ENCODE measurements at regions not wholly inside any gene's neighbourhood (a gene's known extent, or its start where the extent isn't known, plus 50 kb on each side); places are given as distances from the start of the nearest gene placed in this dataset.

DNA sequence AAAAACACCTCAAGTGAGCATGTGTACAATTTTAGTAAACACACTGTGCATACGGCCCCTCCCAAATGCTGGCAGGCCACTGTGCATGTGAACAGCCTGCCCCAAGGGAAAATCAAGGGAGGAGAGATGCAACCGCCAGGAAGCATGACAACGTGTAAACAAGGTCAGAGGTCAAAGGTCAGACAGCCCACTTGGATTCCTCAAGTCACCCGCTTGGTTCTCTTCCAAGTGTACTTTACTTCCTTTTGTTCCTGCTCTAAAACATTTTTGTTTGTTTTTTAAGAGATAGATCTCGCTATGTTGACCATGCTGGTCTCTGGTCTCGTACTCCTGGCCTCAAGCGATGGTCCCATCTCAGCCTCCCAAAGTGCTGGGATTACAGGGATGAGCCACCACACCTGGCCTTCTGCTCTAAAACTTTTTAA is 126.7 kb upstream of the SHB start (continued):
- TF ChIP-seq, protein P1, sequence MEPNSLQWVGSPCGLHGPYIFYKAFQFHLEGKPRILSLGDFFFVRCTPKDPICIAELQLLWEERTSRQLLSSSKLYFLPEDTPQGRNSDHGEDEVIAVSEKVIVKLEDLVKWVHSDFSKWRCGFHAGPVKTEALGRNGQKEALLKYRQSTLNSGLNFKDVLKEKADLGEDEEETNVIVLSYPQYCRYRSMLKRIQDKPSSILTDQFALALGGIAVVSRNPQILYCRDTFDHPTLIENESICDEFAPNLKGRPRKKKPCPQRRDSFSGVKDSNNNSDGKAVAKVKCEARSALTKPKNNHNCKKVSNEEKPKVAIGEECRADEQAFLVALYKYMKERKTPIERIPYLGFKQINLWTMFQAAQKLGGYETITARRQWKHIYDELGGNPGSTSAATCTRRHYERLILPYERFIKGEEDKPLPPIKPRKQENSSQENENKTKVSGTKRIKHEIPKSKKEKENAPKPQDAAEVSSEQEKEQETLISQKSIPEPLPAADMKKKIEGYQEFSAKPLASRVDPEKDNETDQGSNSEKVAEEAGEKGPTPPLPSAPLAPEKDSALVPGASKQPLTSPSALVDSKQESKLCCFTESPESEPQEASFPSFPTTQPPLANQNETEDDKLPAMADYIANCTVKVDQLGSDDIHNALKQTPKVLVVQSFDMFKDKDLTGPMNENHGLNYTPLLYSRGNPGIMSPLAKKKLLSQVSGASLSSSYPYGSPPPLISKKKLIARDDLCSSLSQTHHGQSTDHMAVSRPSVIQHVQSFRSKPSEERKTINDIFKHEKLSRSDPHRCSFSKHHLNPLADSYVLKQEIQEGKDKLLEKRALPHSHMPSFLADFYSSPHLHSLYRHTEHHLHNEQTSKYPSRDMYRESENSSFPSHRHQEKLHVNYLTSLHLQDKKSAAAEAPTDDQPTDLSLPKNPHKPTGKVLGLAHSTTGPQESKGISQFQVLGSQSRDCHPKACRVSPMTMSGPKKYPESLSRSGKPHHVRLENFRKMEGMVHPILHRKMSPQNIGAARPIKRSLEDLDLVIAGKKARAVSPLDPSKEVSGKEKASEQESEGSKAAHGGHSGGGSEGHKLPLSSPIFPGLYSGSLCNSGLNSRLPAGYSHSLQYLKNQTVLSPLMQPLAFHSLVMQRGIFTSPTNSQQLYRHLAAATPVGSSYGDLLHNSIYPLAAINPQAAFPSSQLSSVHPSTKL (CRISPR knock-in tag; IDR thresholded peaks at IDR 0.05) = peak; percentile 83
- TF ChIP-seq FOSL2 (CRISPR knock-in tag; IDR thresholded peaks at IDR 0.05) (peak; percentile 72), JUND (CRISPR knock-in tag; IDR thresholded peaks at IDR 0.05) (no peak), MYC (CRISPR knock-in tag; IDR thresholded peaks at IDR 0.05; ENCODE audit: borderline replicate concordance) (peak; percentile 40; the same call in 1 of the 2 replicates), IRF2 (CRISPR knock-in tag; IDR thresholded peaks at IDR 0.05) (0 out of 2 replicates have a peak, but pooled peaks have one; percentile 15), HDAC1 (CRISPR knock-in tag; IDR thresholded peaks at IDR 0.05) (peak; percentile 43; the same call in 1 of the 2 replicates), WIZ (CRISPR knock-in tag; IDR thresholded peaks at IDR 0.05) (no peak), GABPB1 (CRISPR knock-in tag; IDR thresholded peaks at IDR 0.05) (peak; percentile 56), ZNF749 (CRISPR knock-in tag; IDR thresholded peaks at IDR 0.05; ENCODE audit: borderline replicate concordance) (no peak), TP53 (CRISPR knock-in tag; conservative IDR thresholded peaks at IDR 0.05) (no peak), FOXC1 (CRISPR knock-in tag; IDR thresholded peaks at IDR 0.05; ENCODE audit: borderline replicate concordance) (peak; percentile 53; the same call in 1 of the 2 replicates), CEBPG (CRISPR knock-in tag; IDR thresholded peaks at IDR 0.05) (no peak), HNF4A (CRISPR knock-in tag; IDR thresholded peaks at IDR 0.05) (peak; percentile 77), ZNF121 (CRISPR knock-in tag; IDR thresholded peaks at IDR 0.05) (0 out of 2 replicates have a peak, but pooled peaks have one; percentile 54), ZNF354B (CRISPR knock-in tag; IDR thresholded peaks at IDR 0.05) (no peak)
- TF ChIP-seq, protein P2, sequence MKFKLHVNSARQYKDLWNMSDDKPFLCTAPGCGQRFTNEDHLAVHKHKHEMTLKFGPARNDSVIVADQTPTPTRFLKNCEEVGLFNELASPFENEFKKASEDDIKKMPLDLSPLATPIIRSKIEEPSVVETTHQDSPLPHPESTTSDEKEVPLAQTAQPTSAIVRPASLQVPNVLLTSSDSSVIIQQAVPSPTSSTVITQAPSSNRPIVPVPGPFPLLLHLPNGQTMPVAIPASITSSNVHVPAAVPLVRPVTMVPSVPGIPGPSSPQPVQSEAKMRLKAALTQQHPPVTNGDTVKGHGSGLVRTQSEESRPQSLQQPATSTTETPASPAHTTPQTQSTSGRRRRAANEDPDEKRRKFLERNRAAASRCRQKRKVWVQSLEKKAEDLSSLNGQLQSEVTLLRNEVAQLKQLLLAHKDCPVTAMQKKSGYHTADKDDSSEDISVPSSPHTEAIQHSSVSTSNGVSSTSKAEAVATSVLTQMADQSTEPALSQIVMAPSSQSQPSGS (CRISPR knock-in tag; IDR thresholded peaks at IDR 0.05) = 0 out of 2 replicates have a peak, but pooled peaks have one; percentile 21
- TF ChIP-seq, protein P3, sequence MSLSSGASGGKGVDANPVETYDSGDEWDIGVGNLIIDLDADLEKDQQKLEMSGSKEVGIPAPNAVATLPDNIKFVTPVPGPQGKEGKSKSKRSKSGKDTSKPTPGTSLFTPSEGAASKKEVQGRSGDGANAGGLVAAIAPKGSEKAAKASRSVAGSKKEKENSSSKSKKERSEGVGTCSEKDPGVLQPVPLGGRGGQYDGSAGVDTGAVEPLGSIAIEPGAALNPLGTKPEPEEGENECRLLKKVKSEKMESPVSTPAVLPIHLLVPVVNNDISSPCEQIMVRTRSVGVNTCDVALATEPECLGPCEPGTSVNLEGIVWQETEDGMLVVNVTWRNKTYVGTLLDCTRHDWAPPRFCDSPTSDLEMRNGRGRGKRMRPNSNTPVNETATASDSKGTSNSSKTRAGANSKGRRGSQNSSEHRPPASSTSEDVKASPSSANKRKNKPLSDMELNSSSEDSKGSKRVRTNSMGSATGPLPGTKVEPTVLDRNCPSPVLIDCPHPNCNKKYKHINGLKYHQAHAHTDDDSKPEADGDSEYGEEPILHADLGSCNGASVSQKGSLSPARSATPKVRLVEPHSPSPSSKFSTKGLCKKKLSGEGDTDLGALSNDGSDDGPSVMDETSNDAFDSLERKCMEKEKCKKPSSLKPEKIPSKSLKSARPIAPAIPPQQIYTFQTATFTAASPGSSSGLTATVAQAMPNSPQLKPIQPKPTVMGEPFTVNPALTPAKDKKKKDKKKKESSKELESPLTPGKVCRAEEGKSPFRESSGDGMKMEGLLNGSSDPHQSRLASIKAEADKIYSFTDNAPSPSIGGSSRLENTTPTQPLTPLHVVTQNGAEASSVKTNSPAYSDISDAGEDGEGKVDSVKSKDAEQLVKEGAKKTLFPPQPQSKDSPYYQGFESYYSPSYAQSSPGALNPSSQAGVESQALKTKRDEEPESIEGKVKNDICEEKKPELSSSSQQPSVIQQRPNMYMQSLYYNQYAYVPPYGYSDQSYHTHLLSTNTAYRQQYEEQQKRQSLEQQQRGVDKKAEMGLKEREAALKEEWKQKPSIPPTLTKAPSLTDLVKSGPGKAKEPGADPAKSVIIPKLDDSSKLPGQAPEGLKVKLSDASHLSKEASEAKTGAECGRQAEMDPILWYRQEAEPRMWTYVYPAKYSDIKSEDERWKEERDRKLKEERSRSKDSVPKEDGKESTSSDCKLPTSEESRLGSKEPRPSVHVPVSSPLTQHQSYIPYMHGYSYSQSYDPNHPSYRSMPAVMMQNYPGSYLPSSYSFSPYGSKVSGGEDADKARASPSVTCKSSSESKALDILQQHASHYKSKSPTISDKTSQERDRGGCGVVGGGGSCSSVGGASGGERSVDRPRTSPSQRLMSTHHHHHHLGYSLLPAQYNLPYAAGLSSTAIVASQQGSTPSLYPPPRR (CRISPR knock-in tag; IDR thresholded peaks at IDR 0.05; ENCODE audit: borderline replicate concordance) = peak; percentile 17; the same call in 1 of the 2 replicates
- TF ChIP-seq, protein P4, sequence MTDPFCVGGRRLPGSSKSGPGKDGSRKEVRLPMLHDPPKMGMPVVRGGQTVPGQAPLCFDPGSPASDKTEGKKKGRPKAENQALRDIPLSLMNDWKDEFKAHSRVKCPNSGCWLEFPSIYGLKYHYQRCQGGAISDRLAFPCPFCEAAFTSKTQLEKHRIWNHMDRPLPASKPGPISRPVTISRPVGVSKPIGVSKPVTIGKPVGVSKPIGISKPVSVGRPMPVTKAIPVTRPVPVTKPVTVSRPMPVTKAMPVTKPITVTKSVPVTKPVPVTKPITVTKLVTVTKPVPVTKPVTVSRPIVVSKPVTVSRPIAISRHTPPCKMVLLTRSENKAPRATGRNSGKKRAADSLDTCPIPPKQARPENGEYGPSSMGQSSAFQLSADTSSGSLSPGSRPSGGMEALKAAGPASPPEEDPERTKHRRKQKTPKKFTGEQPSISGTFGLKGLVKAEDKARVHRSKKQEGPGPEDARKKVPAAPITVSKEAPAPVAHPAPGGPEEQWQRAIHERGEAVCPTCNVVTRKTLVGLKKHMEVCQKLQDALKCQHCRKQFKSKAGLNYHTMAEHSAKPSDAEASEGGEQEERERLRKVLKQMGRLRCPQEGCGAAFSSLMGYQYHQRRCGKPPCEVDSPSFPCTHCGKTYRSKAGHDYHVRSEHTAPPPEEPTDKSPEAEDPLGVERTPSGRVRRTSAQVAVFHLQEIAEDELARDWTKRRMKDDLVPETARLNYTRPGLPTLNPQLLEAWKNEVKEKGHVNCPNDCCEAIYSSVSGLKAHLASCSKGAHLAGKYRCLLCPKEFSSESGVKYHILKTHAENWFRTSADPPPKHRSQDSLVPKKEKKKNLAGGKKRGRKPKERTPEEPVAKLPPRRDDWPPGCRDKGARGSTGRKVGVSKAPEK (CRISPR knock-in tag; IDR thresholded peaks at IDR 0.05; ENCODE audit: borderline replicate concordance) = no peak
